Stimulated activated CD4-positive, alpha-beta T cell treated with anti-CD3 and anti-CD28 coated beads, Interleukin-4, amount 100 ng/mL, for 4 hours (primary cell): ENCODE measurements at regions not wholly inside any gene's neighbourhood (a gene's known extent, or its start where the extent isn't known, plus 50 kb on each side); places are given as distances from the start of the nearest gene placed in this dataset.
"Not testable (repeated sequence)": the region's sequence is repeated elsewhere in the genome, so short reads cannot be mapped to it uniquely, and the experiment has no call there.

Experiments
- DNase-seq, 2 experiments: peaks; one replicate each; pipeline ENCODE4 v3.0.0-alpha.2; 2020

DNA sequence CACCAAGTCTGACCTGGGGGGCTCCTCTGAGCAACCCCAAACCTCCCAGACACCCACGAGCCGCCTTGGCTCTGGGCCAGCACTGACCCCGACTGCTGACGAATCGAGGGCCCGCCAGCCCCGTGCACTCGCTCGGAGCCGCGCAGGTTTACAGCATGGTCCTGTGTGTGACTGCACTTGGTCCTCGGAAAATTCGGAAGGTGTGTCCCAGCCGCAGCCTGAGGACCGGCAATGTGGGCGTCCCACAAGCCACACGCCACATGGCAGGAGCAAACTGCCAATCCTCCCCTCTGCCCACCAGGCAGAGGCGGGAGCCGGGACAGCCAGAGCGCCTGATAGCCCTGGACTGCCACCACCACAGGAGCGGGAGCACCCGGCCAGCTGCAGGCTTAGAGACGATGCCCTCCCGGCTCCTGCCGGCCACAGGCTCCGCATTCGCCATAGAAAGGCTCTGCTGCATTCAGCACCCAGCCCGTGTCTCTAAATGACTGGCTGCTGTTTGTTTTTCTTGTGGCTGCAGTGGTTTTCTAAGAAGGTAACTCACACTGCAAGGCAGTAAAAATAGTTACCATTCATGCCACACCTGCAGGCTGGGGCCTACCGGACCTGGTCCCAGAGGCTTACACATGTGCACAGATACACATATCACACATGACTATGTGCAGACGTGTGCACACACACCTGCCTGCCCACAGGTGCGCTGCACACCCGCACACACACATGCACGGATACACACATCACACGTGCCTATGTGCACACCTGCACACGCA is 5415.3 kb upstream of the TPTE start:
- DNase-seq = peak; percentile 22 to 24

DNA sequence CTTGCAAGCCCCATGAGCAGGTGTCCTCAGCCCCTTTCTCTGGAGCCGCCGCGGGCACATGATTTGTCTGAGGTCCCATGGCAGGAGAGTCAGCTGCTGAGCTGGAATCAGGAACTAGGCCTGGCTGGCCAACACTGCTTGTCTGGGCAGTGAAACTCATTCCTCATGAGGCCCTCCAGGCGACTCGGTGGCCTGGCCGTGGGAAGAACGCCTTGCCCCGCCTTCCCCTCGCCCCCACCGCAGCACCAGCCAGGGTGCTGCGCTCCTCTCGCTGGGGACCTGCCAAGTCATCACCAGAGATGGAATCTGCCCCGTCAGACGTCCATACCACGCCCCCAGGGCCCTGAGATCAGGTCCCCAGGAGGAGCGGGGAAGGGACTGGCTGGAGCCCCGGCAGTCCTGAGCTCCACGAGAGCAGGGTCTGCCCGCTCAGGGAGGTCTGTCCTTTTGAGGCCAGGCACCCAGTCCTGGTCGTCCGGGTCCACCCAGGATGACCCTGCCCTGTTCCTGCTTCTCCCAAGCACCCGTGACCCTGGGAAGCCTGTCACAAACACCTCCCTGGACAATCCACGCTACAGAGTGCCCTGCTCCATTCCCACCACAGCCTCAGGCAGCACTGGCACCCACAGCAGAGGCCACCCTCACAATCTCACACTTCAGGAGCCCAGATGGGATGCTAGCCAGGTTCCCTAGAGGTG is 5414.5 kb upstream of the TPTE start:
- not testable (repeated sequence) for DNase-seq

DNA sequence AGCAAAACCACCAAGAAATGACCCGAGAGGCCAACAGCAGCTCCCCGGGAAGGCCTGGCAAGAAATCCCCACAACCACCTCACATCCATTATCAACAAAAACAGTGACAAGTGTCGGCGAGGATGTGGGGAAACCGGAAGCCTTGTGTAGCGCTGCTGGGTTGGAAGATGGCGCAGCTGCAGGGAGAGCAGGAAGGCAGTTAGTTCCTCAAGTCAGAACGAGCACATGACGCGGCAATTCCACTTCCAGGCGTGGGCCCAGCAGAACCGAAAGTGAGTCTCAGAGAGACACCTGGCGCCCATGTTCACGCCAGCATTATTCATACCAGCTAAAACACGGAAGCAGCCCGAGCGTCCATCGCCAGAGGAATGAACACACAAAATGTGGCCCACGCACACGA is 5413.7 kb upstream of the TPTE start:
- DNase-seq = not testable (repeated sequence)

DNA sequence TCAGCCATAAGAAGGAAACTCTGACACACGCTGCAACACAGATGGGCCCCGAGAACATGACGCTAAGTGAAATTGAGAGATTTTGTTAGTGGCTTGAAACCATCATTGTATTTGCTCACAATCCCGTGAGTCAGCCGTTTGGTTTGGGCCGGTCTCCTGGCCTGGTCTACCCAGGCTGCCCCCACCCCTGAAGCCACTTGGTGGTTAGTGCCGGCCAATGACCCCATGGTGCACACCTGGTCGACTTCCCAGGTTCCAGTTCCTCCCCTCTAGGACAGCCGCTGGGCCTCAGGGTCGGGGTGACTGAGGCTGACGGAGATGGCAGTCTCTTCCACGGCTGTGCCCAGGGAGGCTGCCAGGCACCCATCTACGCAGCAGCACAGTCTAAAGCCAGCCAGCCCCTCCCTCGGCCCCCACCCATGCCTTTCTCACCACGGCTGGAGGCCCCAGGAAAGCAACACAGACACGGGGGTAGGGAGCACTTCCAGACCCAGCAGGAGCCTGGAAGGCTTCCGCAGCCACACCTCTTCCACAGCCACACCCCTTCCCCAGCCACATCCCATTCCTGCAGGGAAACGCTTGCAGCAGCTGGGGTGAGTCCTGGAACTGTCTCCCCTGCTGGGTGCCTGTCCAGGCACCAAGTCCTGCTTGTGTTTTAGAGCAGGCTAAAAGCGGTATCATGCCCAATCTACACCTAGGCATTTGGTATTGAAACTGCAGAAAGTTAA is 5413.2 kb upstream of the TPTE start:
- DNase-seq = peak in 1 of 2 experiments; percentile 3

DNA sequence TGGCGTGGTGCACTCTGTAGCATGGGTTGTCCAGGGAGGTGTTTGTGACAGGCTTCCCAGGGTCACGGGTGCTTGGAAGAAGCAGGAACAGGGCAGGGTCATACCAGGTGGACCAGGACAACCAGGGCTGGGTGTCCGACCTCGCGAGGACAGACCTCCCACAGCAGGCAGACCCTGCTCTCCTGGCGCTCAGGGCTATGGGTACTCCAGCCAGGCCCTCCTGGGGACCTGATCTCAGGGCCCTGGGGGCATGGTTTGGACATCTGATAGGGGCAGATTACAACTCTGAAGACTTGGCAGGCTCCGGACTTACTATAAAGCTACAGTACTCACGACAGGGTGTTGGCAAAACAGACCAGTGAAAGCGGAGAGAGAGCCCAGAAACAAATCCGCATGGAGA is 5410.2 kb upstream of the TPTE start:
- DNase-seq = not testable (repeated sequence)

DNA sequence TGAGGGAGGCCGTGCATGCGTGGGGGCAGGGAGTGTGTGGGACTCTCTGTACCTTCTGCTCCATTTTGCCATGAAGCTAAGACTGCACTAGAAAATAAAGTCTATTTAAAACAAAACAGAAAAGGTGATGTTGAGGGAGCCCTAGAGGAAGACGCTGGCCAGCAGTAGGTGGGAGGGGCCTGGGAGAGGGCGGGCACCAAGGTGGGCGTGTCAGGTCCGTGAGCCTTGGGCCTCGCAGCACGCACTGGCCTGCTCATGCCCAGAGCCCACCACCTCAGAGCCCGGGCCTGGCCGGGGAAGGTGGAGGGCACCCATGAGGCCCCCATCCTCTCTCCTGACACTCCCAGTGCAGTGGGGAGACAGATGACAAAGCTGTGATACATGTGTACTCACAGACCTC is 5408.3 kb upstream of the TPTE start:
- DNase-seq = not testable (repeated sequence)

DNA sequence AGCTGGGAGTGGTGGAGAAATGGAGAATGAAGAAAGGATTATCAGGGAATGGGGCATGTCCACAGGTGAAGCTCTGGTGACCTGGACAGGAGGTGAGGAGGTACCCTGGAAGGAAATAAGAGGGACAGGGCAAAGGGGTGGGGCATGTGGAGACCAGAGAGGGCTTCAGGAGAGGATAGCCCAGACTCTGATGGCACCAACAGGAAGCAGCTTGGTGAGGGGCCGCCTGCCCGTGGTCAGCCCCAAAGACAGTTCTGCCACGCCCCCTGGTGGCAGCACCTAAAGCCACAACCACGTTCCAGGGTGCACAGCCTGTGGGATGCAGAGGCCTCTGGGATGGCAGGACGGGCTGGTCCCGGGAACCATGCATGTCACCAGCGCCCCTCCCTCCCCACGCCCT is 5406.9 kb upstream of the TPTE start:
- not testable (repeated sequence) for DNase-seq

DNA sequence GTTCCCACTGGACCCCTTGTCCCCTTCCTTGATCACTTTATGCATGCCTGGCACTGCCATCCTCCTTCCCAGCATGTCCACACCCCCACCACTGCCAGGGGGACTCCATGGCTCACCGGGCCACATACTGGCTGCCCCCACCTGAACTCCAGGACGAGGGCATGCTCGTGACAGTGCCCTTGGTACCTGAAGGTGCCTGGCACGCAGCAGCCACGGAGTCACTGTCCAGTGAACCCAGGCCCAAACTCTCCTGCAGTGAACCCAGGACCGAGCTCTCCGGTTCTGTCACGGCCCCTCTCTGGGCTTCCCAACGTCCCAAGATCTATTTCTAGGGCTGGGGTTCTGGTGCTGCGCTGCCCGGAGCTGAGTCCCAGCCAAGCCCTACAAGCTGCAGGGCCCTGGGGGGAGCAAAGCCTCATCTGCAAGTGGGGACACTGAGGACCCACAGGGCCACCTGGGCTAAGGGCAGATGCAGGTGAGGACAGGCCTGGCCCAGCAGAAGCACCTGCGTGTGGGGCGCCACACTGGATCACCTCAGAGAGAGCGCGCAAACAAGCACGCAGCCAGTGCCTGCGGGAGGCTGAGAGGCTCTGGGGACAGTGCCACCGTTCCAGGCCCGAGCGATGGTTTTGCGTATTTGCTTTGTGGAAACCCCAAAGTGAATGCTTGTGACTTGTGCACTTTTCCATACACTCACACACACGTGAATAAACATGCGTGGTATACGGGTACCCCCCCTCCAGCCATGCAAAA is 5406.3 kb upstream of the TPTE start:
- not testable (repeated sequence) for DNase-seq

DNA sequence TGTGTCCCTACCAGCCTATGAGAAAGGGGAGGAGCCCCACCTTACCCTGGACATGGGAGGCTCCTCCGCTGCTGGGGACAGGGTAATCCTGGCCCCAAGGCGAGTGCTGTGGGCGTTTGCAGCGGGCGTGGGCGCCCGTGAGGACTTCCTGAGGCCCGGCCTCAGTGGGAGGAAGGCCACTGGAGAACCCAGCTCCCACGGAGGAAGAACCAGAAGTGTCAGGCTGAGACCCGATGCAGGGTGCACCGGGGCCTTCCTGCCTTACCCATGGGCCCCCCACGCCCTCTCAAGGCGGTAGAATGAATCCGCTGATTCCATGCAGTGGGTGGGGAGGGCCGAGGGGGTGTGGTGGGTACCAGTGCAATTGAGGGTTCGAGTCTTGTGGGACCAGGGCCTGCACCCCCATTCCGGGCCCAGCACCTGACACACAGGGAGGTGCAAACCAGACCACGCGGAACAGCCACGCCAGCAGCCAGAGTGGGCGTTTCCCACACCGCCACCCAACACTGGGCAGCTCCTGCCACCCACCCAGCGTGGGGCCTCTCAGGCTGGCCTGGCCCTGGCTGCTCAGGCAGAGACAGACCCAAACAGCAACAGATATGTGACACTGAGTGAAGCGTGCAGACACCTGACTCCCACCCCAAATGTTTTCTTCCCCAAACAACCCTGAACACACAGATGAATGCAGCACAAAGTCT is 5405.6 kb upstream of the TPTE start:
- DNase-seq = not testable (repeated sequence)

DNA sequence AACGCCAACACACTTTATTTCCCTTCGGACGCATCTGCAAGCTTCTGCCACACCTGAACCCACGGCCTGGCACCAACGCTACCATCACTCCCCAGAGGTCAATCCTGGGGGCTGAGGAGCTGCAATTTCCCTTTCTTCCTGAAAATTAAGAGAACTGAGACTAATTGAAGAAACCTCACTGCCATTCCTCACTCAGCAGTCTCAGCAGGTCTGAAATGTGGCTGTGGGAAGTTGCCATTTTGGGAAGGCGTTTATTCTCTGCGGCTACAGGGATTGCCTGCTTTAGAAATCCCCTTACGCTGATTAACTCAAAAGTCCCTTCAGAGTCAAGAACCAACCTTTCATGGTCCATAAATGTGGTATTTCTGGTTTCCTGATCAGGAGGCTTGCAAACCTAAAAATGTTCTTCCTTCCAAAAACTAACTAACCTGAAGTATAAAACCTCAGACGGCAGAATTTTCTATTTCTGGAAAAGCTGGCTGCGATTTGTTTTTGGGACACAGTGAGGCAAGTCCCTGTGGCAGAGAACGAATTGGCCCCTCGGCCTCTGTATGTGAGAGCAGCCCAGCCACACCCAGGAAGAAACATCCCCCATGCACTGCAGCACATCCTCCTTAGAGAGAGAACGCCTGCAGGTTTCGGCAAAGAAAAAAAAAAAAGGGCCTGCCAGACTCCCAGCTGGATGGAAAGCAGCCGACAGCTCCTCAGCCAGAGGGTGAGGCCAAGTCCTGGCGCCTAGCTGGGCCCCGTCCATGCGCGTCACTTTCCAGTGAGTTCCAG is 5404.8 kb upstream of the TPTE start:
- not testable (repeated sequence) for DNase-seq

DNA sequence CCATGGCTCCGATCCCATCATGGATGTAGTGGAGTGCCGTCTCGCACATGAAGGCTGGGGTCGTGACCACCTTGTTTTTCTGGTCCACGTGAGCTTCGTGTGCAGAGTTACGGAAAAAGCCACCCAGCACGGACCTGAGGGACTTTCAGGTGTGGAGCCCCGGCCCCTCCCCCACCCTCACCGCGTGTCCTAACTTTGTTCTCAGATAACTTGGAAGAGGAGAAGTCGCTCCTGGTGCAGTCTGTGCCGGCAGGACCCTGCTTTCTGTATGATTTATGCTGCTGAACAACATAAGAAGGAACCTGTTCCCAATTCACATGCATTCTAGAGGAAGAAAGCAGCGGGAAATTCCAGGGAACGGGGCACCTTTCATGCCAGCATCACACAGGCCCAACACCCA is 5404.2 kb upstream of the TPTE start:
- DNase-seq = not testable (repeated sequence)

DNA sequence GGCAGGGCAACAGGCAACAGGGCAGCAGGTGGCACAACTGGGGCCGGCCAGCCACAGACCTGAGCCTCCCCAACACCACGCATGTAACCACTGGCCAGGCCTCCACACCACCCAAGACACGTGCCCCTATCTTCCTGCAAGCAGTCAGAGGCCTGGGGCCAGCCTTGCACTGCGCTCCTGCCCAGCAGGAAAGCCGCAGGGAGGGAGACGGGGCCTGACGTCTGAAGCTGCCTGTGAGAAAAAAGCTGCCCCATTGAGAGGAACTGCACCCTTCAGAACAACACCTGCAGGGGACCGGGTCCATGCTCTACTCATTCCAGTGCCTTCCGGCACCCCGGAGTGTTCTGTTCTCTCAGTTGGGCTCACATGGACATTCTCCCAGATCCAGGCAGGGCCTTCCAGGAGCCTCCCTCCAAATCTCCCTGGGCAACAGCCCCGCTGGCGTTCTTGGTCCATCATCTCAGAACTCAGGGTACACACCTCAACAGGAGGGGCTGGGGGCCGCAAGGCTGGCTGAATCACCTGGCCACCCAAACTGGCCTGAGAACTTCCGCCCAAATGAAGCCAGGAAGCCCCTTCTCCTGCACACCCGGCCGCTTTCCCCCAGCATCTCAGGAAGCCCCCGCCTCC is 5403.6 kb upstream of the TPTE start:
- DNase-seq = not testable (repeated sequence)

DNA sequence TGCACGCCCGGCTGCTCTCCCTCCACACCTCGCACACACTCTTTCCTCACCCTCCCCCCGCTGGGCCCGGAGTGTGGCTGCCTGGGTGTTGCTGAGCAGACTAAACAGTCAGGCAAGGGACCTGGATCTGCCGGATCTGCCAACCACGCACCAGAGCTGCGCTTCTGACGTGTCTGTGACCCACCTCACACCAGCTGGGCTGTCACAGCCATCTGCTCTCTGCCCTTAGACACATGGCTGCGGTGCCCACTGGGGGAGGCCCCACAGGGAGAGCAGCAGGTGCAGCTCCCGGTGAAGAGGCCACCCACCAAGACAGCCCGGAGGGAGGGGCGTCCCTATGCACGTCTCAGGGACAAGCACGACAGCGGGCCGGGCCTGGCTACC is 5403.1 kb upstream of the TPTE start:
- DNase-seq = peak in 1 of 2 experiments; percentile 36

DNA sequence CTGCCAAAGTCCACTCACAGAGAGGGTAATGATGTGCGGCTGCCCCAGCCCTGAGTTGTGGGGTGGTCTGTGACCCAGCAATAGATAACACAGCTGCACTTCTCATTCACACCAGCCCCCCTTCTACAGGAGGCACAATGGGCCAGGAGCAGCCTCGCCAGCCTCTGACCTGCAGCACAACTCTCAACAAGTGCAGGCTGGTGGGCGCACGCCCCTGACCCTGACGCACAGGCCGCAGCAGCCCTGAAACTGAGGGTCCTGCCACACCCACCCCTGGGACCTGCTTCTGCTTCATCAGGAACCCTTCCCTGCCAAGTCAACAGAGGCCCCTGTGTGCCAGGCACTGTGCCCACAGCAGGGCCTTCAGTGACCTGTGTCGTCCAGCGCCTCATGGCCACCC is 5402.2 kb upstream of the TPTE start:
- DNase-seq = not testable (repeated sequence)

DNA sequence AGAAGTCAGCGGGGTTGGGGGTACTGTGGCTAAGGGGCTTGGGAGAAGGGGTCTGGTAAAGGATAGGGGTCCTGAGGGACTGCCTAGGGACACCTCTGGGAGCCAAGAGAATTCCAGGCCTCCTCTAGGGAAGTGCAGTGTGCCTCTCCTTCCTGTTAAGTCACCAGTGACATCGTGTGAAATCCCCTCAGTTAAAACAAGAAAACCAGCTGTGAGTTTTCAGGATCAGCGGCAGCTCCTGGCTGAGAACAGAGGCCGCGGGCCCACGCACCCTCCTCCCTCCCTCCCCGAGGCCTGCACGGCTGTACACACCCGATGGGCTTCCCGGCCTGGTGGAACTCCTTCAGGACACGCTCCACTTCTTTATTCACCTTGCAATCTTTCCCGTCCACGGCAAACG is 5400.0 kb upstream of the TPTE start:
- not testable (repeated sequence) for DNase-seq

DNA sequence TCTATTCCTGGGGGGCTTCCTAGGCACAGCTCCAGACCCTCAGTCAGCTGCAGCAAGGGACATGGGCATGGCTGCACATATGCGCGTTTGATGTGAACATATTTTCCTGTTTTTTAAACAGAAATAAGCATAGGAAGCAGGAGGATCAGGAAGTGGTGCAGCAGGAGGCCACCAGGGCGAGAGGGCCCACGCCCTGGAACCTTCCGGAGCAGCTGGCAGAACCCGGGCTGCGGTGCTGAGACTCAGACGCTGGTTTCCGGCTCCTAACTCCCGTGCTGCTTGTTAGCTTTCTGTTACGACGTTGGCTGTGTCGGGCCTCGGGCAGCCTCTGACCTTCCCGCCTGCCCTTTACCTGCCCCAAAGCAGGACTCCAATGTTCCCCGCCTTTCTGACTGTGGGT is 5399.5 kb upstream of the TPTE start:
- not testable (repeated sequence) for DNase-seq

DNA sequence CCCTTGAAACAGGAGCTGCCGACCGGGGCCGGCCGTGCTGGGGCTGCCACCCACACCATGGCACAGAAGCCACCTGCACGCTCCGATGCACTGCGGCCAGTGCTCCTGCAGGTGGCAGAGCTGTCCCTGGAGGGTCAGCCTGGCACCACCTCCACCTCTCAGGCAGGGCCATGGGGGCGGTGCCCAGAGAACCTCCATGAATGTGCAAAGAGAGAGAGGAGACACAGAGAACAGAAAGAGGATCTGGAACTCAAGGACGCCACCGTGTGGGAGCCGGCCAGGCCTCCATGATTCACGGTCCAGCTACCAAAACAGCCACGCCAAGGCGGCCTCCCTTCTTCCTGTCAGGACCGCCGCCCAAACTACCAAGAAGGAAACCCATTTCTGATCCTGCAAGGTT is 5397.7 kb upstream of the TPTE start:
- DNase-seq = peak; percentile 60 to 66

DNA sequence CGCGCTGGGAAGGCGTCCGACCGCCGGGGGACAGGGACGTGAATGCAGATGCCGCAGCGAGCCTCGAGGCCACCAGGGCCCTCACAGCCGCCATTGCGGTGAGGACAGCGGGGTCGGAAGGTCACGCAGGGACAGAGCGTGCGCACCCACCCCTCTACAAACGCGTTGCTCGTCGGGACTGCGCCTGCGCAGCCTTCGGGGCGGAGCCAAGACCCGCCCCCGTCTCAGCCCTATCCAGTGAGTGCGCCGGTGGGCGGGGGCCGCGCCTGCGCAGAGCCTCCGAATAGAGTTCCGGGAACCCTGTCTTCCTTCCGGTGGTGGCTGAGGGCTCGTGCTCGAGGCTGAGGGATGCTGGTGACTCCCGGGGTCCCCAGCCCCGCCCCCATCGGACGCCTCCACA is 5393.1 kb upstream of the TPTE start:
- peak; percentile 98 for DNase-seq

DNA sequence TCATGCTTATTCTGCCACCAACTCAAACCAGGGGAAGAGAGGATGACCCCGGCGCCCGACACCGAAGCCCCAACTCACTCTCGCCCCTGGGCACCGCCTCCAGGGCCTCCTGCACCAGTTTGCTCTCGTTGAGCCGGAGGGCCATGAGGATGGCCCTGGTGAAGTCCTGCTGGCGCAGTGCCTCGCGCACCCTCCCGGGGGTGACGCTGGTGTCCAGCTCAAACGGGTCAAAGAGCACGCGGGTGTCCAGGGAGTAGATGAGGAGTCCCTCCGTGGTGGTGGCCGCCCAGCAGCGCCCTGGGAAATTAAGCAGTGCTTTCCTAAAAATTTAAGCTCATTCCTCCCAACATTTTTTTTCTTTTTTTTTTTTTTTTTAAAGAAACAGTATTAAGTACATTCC is 5387.6 kb upstream of the TPTE start:
- not testable (repeated sequence) for DNase-seq

DNA sequence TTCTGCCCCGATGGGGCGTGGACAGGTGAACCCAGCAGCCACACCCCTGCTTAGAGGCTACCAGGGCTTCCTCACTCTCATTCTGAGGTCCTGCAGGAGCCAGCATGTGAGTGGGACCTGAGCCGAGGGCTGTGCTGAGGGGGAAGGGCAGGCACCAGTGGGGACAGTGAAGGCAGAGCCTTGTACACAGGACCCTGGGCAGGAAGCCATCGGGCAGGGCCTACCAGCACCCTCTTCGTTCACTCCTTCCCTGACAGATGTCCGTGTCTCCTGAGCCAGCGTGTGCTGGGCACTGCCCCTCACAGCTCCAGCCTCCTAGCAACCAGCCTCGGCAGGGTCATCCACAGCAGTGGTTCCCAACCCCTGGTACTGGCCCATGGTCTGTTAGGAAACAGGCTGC is 5385.0 kb upstream of the TPTE start:
- not testable (repeated sequence) for DNase-seq

DNA sequence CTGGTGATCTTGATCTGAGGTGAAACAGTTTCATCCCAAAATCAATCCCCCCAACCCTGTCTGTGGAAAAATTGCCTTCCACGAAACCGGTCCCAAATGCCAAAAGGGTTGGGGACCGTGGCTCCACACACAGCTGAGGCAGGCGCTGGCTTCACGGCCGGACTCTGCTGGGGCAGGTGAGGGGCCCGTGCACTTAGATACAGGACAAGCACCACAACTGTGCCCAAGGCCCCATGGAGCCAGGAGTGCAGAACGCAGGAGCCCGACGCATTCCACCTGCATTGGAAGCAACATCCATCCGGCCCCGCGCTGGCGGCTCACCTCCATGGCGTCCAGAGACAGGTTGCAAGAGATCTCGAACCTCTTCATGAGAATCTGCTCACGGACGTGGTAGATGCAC is 5384.4 kb upstream of the TPTE start:
- DNase-seq = not testable (repeated sequence)
